Lower leg skin (tissue), 4 donors: ENCODE measurements at regions not wholly inside any gene's neighbourhood (a gene's known extent, or its start where the extent isn't known, plus 50 kb on each side); places are given as distances from the start of the nearest gene placed in this dataset.
A peak's percentile ranks its signal among the peaks of the same experiment; 100 is the strongest.

Experiments
- DNase-seq, 2 donors: peaks; one replicate each; pipeline ENCODE4 v3.0.0-alpha.2; 2019; ENCODE audit warnings: low spot score in 2 of 2
- H3K4me3 ChIP-seq: fragments of 200-600 bp; sonication (generic); 2 replicates; pipeline ENCODE4 v1.5.1; 2017; ENCODE audit warnings: mild to moderate bottlenecking, low read depth; ENCODE audit not compliant: poor library complexity, severe bottlenecking
- POLR2A ChIP-seq, 2 donors: fragments of 450-650 bp; IDR thresholded peaks; one replicate each; pipeline ENCODE4 v1.6.1; 2016 to 2017; ENCODE audit warnings: antibody characterized with exemption in 2 of 2, mild to moderate bottlenecking in 1 of 2, moderate library complexity in 1 of 2
- WGBS, 2 donors: methylation state at CpG; one replicate each; pipeline ENCODE4 v1.1.5; 2018; 5-methylcytosine and 5-hydroxymethylcytosine counted together
- intact Hi-C: fragments of 100-400 bp; cut with DNase I; formaldehyde crosslinking; loops from one replicate; pipeline ENCODE4 v1.15.0; 2023; ENCODE audit warnings: low total_unique reads
- TF ChIP-seq, protein P1 (sequence below), 3 donors: fragments of 450-650 bp; IDR thresholded peaks; one replicate each; pipeline ENCODE4 v1.5.1; 2016; ENCODE audit warnings: antibody characterized with exemption in 3 of 3, mild to moderate bottlenecking in 3 of 3, moderate library complexity in 2 of 3

DNA sequence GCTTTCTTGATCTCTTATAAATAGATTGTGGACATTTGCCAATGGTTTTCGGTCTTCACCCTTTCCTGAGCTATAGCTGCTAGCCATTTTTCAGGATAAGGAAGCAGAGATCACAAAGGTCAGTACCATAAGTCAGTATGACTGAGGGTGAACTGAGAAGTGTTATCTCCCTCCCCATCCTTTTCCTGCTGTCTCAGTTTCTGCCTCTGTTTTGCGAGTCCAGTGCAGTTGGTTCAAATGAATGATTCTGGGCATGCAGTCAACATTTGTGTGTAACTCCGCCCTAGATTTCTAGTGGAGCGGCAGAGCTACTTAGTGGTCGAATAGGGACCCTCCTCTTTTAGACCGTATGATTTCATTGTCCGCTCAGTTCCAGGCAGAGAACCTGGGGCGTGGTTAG lies 460.8 kb upstream of the ARGLU1 start:
- 76 to 81% methylated on average over 8 of the region's 8 CpGs for WGBS, 2 donors
- no peak for DNase-seq
- no peak for TF ChIP-seq POLR2A (IDR thresholded peaks at IDR 0.05)
- TF ChIP-seq, protein P1, sequence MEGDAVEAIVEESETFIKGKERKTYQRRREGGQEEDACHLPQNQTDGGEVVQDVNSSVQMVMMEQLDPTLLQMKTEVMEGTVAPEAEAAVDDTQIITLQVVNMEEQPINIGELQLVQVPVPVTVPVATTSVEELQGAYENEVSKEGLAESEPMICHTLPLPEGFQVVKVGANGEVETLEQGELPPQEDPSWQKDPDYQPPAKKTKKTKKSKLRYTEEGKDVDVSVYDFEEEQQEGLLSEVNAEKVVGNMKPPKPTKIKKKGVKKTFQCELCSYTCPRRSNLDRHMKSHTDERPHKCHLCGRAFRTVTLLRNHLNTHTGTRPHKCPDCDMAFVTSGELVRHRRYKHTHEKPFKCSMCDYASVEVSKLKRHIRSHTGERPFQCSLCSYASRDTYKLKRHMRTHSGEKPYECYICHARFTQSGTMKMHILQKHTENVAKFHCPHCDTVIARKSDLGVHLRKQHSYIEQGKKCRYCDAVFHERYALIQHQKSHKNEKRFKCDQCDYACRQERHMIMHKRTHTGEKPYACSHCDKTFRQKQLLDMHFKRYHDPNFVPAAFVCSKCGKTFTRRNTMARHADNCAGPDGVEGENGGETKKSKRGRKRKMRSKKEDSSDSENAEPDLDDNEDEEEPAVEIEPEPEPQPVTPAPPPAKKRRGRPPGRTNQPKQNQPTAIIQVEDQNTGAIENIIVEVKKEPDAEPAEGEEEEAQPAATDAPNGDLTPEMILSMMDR (IDR thresholded peaks at IDR 0.05) = no peak
- H3K4me3 ChIP-seq = no peak overlapping the region
- intact Hi-C loops = no loop called here

DNA sequence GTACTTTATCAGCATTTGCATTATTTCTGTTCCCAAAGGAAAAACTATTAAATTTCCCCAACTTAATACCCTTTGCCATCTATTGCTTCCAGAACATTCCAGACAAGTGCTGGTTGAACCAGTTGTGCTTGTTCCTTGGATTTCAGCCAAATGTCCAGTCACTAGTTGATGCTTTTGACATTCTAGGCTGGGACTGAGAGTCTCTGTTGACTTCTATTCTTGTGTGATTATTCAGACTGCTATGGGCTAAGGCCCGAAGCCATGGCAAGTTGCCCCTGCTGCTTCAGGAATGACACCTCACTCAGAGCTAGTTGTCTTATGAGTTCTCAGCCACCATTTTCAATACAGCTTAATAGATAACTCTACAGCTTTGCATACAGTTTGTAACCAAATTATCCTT lies 458.1 kb upstream of the ARGLU1 start:
- peak; percentile 80 to 83 for DNase-seq

DNA sequence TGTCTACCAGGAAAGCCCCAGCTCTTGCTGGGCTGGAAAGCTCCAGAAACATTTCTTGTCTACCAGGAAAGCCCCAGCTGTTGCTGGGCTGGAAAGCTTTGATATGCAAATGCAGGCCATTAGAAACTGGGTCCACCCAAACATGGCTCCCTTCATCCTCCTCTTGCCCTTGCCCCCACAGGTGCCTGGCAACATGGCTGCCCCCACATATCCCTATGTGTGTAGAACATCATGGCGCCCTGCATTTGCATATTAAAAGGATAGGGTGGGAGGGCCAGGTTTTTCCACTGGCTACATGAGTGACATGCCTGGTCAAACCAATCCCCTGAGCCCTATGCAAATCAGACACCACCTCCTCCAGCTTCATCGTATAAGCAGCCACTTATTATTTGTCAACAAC lies 455.4 kb upstream of the ARGLU1 start:
- intact Hi-C loops = no loop called here
- TF ChIP-seq, protein P1 (IDR thresholded peaks at IDR 0.05) = no peak
- TF ChIP-seq POLR2A (IDR thresholded peaks at IDR 0.05) = no peak
- no peak for DNase-seq
- WGBS, 2 donors = 92 to 94% methylated on average over 2 of the region's 2 CpGs
- H3K4me3 ChIP-seq = no peak overlapping the region

More for the DNA sequence above, 458.1 kb upstream of the ARGLU1 start:
- H3K4me3 ChIP-seq = no peak overlapping the region
- WGBS, 2 donors = 30 to 31% methylated on average over 1 of the region's 1 CpG
- TF ChIP-seq POLR2A (IDR thresholded peaks at IDR 0.05) = no peak
- TF ChIP-seq, protein P1 (IDR thresholded peaks at IDR 0.05) = no peak
- intact Hi-C loops = no loop called here

DNA sequence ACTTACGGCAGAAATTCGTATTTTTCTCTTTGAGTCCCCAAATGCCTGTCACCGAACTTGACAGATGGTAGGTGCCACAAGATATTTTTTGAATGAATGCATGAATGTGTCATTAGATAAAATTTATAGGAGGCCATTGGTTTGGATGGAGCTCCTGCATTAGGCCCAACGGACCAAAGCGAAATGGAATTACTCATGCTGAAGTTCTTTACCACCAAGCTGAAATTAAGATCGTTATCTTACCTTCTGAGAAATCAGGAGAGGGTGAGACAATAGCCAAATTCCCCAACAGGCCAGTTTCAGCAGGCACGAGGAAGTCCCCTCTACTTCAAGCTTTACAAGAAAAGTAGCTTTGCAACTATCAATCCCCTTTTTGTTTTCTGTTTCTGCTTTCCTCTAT lies 452.5 kb upstream of the ARGLU1 start:
- 77% methylated on average over 7 of the region's 7 CpGs for WGBS, 2 donors
- TF ChIP-seq POLR2A (IDR thresholded peaks at IDR 0.05) = no peak
- TF ChIP-seq, protein P1 (IDR thresholded peaks at IDR 0.05) = no peak
- no peak for DNase-seq
- intact Hi-C loops = no loop called here
- H3K4me3 ChIP-seq = no peak overlapping the region

DNA sequence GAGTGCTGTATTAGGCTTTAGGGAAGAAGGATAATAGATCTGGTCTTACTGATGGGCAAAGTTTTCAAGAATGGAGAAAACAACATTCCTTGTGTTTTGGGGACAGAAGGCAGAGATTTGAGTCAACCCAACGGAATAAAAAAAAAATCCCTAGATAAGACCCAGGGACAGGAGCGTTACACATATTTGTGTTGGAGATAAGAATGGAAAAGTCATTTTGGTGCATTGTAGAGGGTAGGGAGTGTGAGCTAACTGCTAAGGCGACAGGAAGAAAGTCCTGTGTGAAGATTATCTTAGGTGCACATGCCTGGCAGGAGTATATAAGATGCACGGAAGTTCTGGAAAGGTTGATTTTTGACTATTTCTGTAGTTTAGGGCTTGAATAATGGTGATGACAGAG lies 450.3 kb upstream of the ARGLU1 start:
- intact Hi-C loops = no loop called here
- DNase-seq = no peak
- 89 to 92% methylated on average over 4 of the region's 4 CpGs for WGBS, 2 donors
- no peak overlapping the region for H3K4me3 ChIP-seq
- TF ChIP-seq POLR2A (IDR thresholded peaks at IDR 0.05) = no peak
- TF ChIP-seq, protein P1 (IDR thresholded peaks at IDR 0.05) = no peak

DNA sequence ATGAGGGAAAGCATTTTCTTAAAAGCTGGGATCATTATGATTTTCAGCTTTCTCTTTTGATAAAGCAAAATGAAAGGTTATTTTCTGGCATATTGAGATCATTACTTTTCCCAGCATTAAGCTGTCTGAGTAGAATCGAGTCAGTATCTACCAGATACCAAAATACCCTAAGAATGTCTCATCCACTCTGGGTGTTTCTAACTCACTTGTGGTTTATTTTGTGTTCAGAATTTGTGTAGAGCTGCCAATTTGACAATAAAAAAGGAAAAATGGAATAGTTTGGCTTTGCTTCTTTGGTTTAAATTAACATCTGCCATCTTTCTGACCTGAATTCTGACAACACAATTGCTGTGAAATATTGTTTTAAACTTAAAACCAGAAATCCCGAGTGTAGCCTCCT lies 438.7 kb upstream of the ARGLU1 start:
- intact Hi-C loops = no loop called here
- 42 to 66% methylated on average over 2 of the region's 2 CpGs for WGBS, 2 donors
- H3K4me3 ChIP-seq = no peak overlapping the region
- TF ChIP-seq POLR2A (IDR thresholded peaks at IDR 0.05) = no peak
- TF ChIP-seq, protein P1 (IDR thresholded peaks at IDR 0.05) = no peak
- no peak for DNase-seq
